HG03097 (cell line): ENCODE measurements at regions not wholly inside any gene's neighbourhood (a gene's known extent, or its start where the extent isn't known, plus 50 kb on each side); places are given as distances from the start of the nearest gene placed in this dataset.
"Not testable (repeated sequence)": the region's sequence is repeated elsewhere in the genome, so short reads cannot be mapped to it uniquely, and the experiment has no call there.

Experiments
- ATAC-seq: cut with Tn5 transposase; IDR thresholded peaks from one replicate; pipeline ENCODE4 v1.9.1; 2021; ENCODE audit not compliant: unreplicated experiment, low FRiP score

- ATAC-seq, result no peak
Measured at GRCh38 chr7:24392774-24393173, 108.8 kb downstream of the NPY start.

GRCh38 chr7:24395512-24395911, 111.5 kb downstream of the NPY start:
- ATAC-seq, result no peak

DNA sequence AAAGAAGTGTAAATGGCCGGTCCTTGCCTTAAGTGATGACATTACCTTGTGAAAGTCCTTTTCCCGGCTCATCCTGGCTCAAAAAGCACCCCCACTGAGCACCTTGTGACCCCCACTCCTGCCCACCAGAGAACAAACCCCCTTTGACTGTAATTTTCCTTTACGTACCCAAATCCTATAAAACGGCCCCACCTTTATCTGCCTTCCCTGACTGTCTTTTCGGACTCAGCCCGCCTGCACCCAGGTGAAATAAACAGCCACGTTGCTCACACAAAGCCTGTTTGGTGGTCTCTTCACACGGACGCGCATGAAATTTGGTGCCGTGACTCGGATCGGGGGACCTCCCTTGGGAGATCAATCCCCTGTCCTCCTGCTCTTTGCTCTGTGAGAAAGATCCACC, 112.4 kb downstream of the NPY start:
- ATAC-seq, result not testable (repeated sequence)

GRCh38 chr7:24401628-24402593, 117.9 kb downstream of the NPY start:
- ATAC-seq, result no peak

GRCh38 chr7:24402655-24403054, 118.7 kb downstream of the NPY start:
- ATAC-seq, result no peak

GRCh38 chr7:24403557-24403956, 119.6 kb downstream of the NPY start:
- no peak for ATAC-seq

- no peak for ATAC-seq
Measured at GRCh38 chr7:24404315-24404714, 120.3 kb downstream of the NPY start.

DNA sequence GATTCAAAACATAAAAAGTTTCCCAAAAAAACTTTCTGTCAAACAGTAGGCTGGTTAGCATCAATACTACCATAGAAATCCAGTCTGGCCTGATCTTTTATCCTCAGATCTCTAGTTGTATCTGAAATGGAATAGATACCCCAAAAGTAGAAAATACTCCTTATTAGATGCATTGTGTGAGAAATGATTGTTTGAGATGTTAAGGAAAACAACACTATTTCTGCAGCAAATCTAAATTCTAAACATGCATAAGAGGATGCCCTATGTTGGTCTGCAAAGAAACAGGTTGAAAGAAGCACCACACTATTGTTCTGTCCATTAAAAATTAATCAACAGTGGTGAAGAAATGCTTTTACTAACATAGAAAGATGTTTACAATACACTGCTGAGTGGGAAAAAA, 121.0 kb downstream of the NPY start:
- ATAC-seq, result no peak

GRCh38 chr7:24406053-24406788, 122.2 kb downstream of the NPY start:
- peak; percentile 64 for ATAC-seq

- ATAC-seq, result no peak
Measured at GRCh38 chr7:24406789-24407299, 122.9 kb downstream of the NPY start.

DNA sequence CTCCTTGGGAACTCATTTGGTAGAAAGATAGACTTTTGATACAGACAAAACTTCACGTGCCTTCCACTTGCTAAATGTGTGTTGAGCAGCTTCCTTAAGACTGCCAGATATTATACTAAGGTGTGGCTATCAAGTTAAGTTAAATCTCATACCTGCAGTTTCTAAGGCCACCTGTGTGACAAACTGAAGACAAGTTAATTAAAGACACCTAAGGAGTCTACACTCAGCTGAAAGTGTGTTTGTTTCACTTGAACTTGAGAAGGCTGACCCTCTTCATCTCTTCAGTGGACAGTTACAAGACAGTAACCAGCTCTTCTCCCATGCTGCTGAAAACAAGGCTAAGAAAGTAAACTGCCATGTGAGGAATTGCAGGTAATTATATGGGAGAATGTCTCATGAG, 124.0 kb downstream of the NPY start:
- no peak for ATAC-seq

DNA sequence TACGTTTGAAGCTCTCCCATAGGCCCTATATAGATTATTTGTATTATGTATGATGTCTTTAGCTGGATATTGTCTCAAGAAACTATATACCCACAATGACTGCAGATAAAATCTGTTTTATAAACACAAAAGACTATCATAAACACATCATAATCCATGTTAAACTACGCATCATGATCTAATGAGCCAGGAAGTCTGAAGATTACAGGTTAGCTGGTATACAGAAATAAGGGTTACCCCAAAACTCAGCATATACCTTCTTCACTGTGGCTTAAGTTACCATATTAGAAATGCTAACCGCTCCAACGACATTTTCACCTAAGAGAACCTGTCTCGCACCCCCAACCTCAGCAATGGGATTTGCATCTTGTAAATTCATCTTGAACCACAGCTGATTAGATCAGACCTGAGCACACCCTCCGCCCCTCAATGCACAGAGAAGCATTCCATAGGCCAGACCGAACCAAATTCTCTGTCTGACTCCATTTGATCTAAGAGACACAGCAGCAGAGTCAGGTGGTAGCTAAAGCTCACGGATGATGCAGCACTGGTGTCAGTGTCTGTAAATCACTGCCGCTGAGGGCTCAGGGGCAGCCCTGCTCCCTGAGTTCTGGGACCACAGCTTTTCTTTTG, 124.9 kb downstream of the NPY start:
- ATAC-seq, result no peak

GRCh38 chr7:24409431-24410024, 125.5 kb downstream of the NPY start:
- no peak for ATAC-seq

GRCh38 chr7:24411226-24411625, 127.2 kb downstream of the NPY start:
- no peak for ATAC-seq

- ATAC-seq, result no peak
Measured at GRCh38 chr7:24417526-24418120, 133.6 kb downstream of the NPY start.

DNA sequence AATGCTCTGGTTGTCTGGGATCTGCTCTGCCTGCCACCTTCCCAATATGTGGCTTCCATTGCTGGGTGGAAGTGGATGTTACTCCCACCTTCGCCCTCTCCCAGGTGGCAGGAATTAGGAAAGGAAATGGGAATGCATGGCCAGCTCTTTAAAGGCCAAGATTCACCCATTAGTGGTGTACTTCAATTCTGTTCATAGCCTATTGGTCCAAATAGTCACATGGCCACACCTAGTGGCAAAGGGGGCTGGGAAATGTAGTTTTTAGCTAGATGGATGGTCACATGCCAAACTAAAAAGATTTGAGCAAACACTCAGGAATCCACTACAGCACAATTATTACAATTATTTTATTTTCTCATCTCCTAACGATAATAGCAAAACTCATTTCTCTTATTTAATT, 135.1 kb downstream of the NPY start:
- no peak for ATAC-seq

DNA sequence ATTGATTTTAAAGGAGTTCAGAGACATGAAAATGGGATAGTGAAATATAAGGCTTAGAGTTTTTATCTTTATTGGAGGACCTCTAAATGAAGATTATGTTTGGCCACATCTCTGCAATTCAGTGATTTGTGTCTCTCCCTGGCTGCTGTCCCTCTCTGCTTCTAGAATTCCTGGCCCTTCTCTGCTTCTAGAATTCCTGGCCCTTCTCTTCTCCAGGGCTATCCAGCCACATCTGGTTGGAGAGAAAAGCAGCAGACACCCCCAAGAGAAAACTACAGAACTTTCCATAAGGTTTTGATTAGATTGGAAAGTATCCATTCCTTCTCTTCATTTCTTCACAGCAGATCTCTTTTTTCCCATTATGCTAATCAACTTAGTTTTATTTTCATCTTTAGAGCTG, 135.5 kb downstream of the NPY start:
- no peak for ATAC-seq

DNA sequence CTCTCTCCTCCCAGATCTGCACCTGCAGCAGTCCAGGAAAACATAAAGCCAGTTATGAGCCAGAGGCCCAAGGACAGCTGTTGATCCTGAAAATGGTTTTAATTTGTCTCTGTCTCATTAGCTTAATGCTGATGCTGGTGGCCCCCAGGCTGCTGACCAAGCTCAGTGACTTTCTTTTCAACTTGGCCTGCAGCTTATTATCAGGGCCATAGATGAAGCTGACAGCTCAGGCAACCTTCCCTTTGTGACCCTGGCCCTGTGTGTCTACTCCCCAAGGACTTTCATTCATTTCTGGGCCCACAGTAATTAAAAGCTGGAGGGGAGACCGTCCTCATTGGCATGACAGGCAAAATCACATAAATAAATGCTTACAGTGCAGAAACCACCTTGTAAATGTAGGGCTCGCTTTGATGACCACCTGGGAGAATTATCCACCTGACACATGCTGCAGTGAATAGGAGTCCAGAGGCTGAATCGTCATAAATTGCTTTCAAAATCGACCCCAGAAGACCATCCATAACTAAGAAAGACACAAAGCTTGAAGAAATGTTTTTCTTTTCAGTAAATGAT, 138.5 kb downstream of the NPY start:
- ATAC-seq, result no peak

- no peak for ATAC-seq
Measured at GRCh38 chr7:24425664-24426063, 141.7 kb downstream of the NPY start.

GRCh38 chr7:24427048-24427447, 143.1 kb downstream of the NPY start:
- ATAC-seq, result no peak
